ENCODE measurements at regions not wholly inside any gene's neighbourhood (a gene's known extent, or its start where the extent isn't known, plus 50 kb on each side); places are given as distances from the start of the nearest gene placed in this dataset.

- H3K9me3 ChIP-seq (ENCODE audit: control insufficient read depth in 1 of 2, insufficient read depth in 1 of 2, low read depth in 1 of 2, low read length in 2 of 2), result no peaks in the 10 kb centered on the region
- H4K20me1 ChIP-seq (ENCODE audit: insufficient read depth), result no peaks in the 10 kb centered on the region
- no peak overlapping the region for H3K4me2 ChIP-seq (ENCODE audit: low read length)
- ChIA-PET POLR2A (no interaction called here), CTCF (no interaction called here), RAD21 (ENCODE audit: low non-redundant PET in 1 of 2, low total read pairs in 2 of 2, uncharacterized antibody in 2 of 2, unreplicated experiment in 2 of 2) (no interaction called here)
- H2AFZ ChIP-seq (ENCODE audit: low read depth, low read length, poor library complexity, severe bottlenecking), result no peak overlapping the region
- H3K4me3 ChIP-seq (replicated peaks in 1 of 2; ENCODE audit: low read depth in 1 of 2, low read length in 2 of 2), result no peak overlapping the region
- no peaks in the 10 kb centered on the region for H3K4me1 ChIP-seq (ENCODE audit: control insufficient read depth in 1 of 2, insufficient read depth in 2 of 2, low read length in 2 of 2)
- TF ChIP-seq, protein P1, sequence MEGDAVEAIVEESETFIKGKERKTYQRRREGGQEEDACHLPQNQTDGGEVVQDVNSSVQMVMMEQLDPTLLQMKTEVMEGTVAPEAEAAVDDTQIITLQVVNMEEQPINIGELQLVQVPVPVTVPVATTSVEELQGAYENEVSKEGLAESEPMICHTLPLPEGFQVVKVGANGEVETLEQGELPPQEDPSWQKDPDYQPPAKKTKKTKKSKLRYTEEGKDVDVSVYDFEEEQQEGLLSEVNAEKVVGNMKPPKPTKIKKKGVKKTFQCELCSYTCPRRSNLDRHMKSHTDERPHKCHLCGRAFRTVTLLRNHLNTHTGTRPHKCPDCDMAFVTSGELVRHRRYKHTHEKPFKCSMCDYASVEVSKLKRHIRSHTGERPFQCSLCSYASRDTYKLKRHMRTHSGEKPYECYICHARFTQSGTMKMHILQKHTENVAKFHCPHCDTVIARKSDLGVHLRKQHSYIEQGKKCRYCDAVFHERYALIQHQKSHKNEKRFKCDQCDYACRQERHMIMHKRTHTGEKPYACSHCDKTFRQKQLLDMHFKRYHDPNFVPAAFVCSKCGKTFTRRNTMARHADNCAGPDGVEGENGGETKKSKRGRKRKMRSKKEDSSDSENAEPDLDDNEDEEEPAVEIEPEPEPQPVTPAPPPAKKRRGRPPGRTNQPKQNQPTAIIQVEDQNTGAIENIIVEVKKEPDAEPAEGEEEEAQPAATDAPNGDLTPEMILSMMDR (IDR thresholded peaks at IDR 0.05 in 2 of 3, conservative IDR thresholded peaks at IDR 0.05 in 1 of 3; ENCODE audit: borderline replicate concordance in 1 of 3, insufficient read depth in 1 of 3, low read depth in 2 of 3, low read length in 2 of 3), result no peak
- TF ChIP-seq EGR1 (IDR thresholded peaks at IDR 0.05; ENCODE audit: low read depth), result no peak
- TF ChIP-seq ELF1 (IDR thresholded peaks at IDR 0.05; ENCODE audit: borderline replicate concordance, low read depth), result no peak
- no peak for TF ChIP-seq SRF (IDR thresholded peaks at IDR 0.05; ENCODE audit: low read depth)
- TF ChIP-seq ZFX (IDR thresholded peaks at IDR 0.05), result no peak
- TF ChIP-seq REST (IDR thresholded peaks at IDR 0.05; ENCODE audit: low read depth), result no peak
- TF ChIP-seq POLR2AphosphoS5 (IDR thresholded peaks at IDR 0.05; ENCODE audit: low read depth, low read length), result no peak
- no peak for TF ChIP-seq CEBPB (IDR thresholded peaks at IDR 0.05; ENCODE audit: low read depth)
- no peak for TF ChIP-seq EZH2phosphoT487 (IDR thresholded peaks at IDR 0.05; ENCODE audit: borderline replicate concordance)
- no peak for TF ChIP-seq SIN3A (IDR thresholded peaks at IDR 0.05; ENCODE audit: low read depth)
- TF ChIP-seq TCF7L2 (IDR thresholded peaks at IDR 0.05; ENCODE audit: borderline replicate concordance, extremely low read depth, insufficient read depth, insufficient read length), result no peak
- no peak for TF ChIP-seq MAX (IDR thresholded peaks at IDR 0.05)
- no peak for DNase-seq (ENCODE audit: low read depth, low spot score)
- no TSS peak for BruUV-seq (replicated peaks)
- no peak for ATAC-seq
- no peaks in the 10 kb centered on the region for H3K9me2 ChIP-seq (ENCODE audit: insufficient read depth)
- peaks cover 26% of the 10 kb centered on the region for H3K27me3 ChIP-seq (ENCODE audit: insufficient read depth, low read length)
- no peaks in the 10 kb centered on the region for H3K36me3 ChIP-seq (ENCODE audit: control insufficient read depth in 1 of 2, insufficient read depth in 2 of 2, low read length in 2 of 2)
- no peaks in the 10 kb centered on the region for H3K79me2 ChIP-seq (ENCODE audit: insufficient read depth, low read length)
- H3K27ac ChIP-seq (ENCODE audit: low read depth, low read length), result no peak overlapping the region
- H3K9ac ChIP-seq (ENCODE audit: low read length), result no peak overlapping the region
- intact Hi-C loops (cut with micrococcal nuclease), result no loop called here
Observed at GRCh38 chr11:134971381-134971780, 559.3 kb upstream of the B3GAT1 start.

All from HCT116 (cell line).